T-cell (primary cell): ENCODE measurements at regions not wholly inside any gene's neighbourhood (a gene's known extent, or its start where the extent isn't known, plus 50 kb on each side); places are given as distances from the start of the nearest gene placed in this dataset.
A peak's percentile ranks its signal among the peaks of the same experiment; 100 is the strongest.

ENCODE experiments used
- ATAC-seq, 4 experiments: fragments of 200-7000 bp in 3 of 4; fragments of 150-1000 bp in 1 of 4; cut with Tn5 transposase; replicated peaks in 1 of 4; 1 replicate in 3 of 4; 2 replicates in 1 of 4; pipeline ENCODE4 v1.10.0; 2021; ENCODE audit warnings: moderate library complexity in 3 of 4, mild to moderate bottlenecking in 2 of 4, moderate number of reproducible peaks in 1 of 4
- CTCF ChIA-PET, 2 donors: fragments of 300-600 bp; sonication (Branson Sonifier 250); formaldehyde crosslinking; loops; one replicate each; lab custom pipeline; 2022; ENCODE audit warnings: antibody characterized with exemption in 2 of 2; lab: Charles Lee
- POLR2A ChIA-PET, 2 donors: fragments of 300-600 bp; sonication (Branson Sonifier 250); formaldehyde crosslinking; loops; one replicate each; lab custom pipeline; 2022; ENCODE audit warnings: antibody characterized with exemption in 2 of 2; lab: Charles Lee
- DNase-seq, 35 experiments: peaks; one replicate each; pipeline versions ENCODE4 v3.0.0 to v3.0.0-alpha.2; 2013 to 2023
- H3K27ac ChIP-seq: one replicate; pipeline ENCODE4 v1.5.1; 2013; ENCODE audit warnings: low read length
- H3K27me3 ChIP-seq, 2 experiments: replicated peaks in 1 of 2; 1 replicate in 1 of 2; 2 replicates in 1 of 2; pipeline versions ENCODE4 v1.6.1 to v1.7.0; 2013; ENCODE audit warnings: low read length in 1 of 2, mixed read lengths in 1 of 2; ENCODE audit not compliant: control insufficient read depth in 2 of 2, insufficient read depth in 2 of 2; ENCODE audit errors: extremely low read depth in 1 of 2
- H3K36me3 ChIP-seq, 2 donors: 1 replicate in 1 of 2; 2 replicates in 1 of 2; pipeline versions ENCODE4 v1.6.1 to v1.7.0; 2013; ENCODE audit warnings: low read length in 1 of 2; ENCODE audit not compliant: control insufficient read depth in 2 of 2, insufficient read depth in 1 of 2; ENCODE audit errors: extremely low read depth in 1 of 2
- H3K4me1 ChIP-seq, 2 experiments: 1 replicate in 1 of 2; 2 replicates in 1 of 2; pipeline versions ENCODE4 v1.6.1 to v1.7.0; 2013; ENCODE audit warnings: low read length in 2 of 2, mixed read lengths in 1 of 2; ENCODE audit not compliant: insufficient read depth in 2 of 2, control insufficient read depth in 1 of 2; ENCODE audit errors: extremely low read depth in 1 of 2
- H3K4me3 ChIP-seq, 2 donors: 1 replicate in 1 of 2; 2 replicates in 1 of 2; pipeline versions ENCODE4 v1.5.1 to v1.7.0; 2013; ENCODE audit warnings: mild to moderate bottlenecking in 2 of 2, low read length in 1 of 2, moderate library complexity in 1 of 2; ENCODE audit not compliant: control insufficient read depth in 1 of 2; ENCODE audit errors: extremely low read depth in 1 of 2
- H3K9me3 ChIP-seq: 2 replicates; pipeline ENCODE4 v1.7.0; 2013
- H3K27ac Mint-ChIP-seq, 2 donors: one replicate each; pipeline ENCODE4 v1.8.0; 2020 to 2021; ENCODE audit warnings: mild to moderate bottlenecking in 2 of 2, mixed read lengths in 2 of 2
- H3K27me3 Mint-ChIP-seq, 2 donors: one replicate each; pipeline ENCODE4 v1.8.0; 2021 to 2022; ENCODE audit warnings: mixed read lengths in 2 of 2
- H3K36me3 Mint-ChIP-seq: one replicate; pipeline ENCODE4 v1.8.0; 2021; ENCODE audit warnings: mixed read lengths
- H3K4me1 Mint-ChIP-seq, 3 donors: one replicate each; pipeline ENCODE4 v1.8.0; 2020 to 2022; ENCODE audit warnings: mixed read lengths in 3 of 3, mild to moderate bottlenecking in 1 of 3
- H3K4me3 Mint-ChIP-seq, 3 donors: one replicate each; pipeline ENCODE4 v1.8.0; 2020 to 2022; ENCODE audit warnings: mild to moderate bottlenecking in 3 of 3, mixed read lengths in 3 of 3, moderate library complexity in 3 of 3
- H3K9me3 Mint-ChIP-seq, 3 donors: one replicate each; pipeline ENCODE4 v1.8.0; 2020 to 2022; ENCODE audit warnings: mixed read lengths in 3 of 3
- WGBS: methylation state at CpG from one replicate; pipeline ENCODE4 v1.1.5; 2013; ENCODE audit warnings: missing lambda C conversion rate; ENCODE audit not compliant: insufficient coverage; 5-methylcytosine and 5-hydroxymethylcytosine counted together

GRCh38 chr11:15889363-15890030 is 466.8 kb downstream of the SOX6 start:
- no peaks in the 10 kb centered on the region for H3K27me3 Mint-ChIP-seq
- DNase-seq: no peak
- H3K36me3 Mint-ChIP-seq: no peaks in the 10 kb centered on the region
- H3K4me3 Mint-ChIP-seq: no peak overlapping the region
- ATAC-seq: peak in 1 of 4 experiments; percentile 14
- Histone ChIP-seq H3K4me3 (no peak overlapping the region), H3K27me3 (peaks cover 0 to 1% of the 10 kb centered on the region in 2 experiments), H3K4me1 (no peaks in the 10 kb centered on the region), H3K9me3 (no peaks in the 10 kb centered on the region), H3K27ac (no peak overlapping the region), H3K36me3 (no peaks in the 10 kb centered on the region)
- no peaks in the 10 kb centered on the region for H3K9me3 Mint-ChIP-seq
- no peak overlapping the region for H3K27ac Mint-ChIP-seq
- no peaks in the 10 kb centered on the region for H3K4me1 Mint-ChIP-seq
- CTCF ChIA-PET: no interaction called here
- POLR2A ChIA-PET: no interaction called here
- WGBS: 42% methylated on average over 2 of the region's 2 CpGs

- H3K9me3 Mint-ChIP-seq: no peaks in the 10 kb centered on the region
- no peaks in the 10 kb centered on the region for H3K36me3 Mint-ChIP-seq
- ChIA-PET POLR2A (no interaction called here), CTCF (no interaction called here)
- Histone ChIP-seq H3K4me1 (no peaks in the 10 kb centered on the region), H3K36me3 (no peaks in the 10 kb centered on the region), H3K9me3 (no peaks in the 10 kb centered on the region), H3K27me3 (peaks cover 0 to 3% of the 10 kb centered on the region in 2 experiments), H3K27ac (no peak overlapping the region), H3K4me3 (no peak overlapping the region)
- DNase-seq (no peak), ATAC-seq (no peak)
- 60% methylated on average over 7 of the region's 9 CpGs for WGBS
- H3K4me3 Mint-ChIP-seq: no peak overlapping the region
- H3K27ac Mint-ChIP-seq: no peak overlapping the region
- H3K27me3 Mint-ChIP-seq: no peaks in the 10 kb centered on the region
- no peaks in the 10 kb centered on the region for H3K4me1 Mint-ChIP-seq
These were observed 466.2 kb downstream of the SOX6 start for GRCh38 chr11:15890031-15890713.

- no peak overlapping the region for H3K27ac ChIP-seq
- no peaks in the 10 kb centered on the region for H3K9me3 ChIP-seq
- Mint-ChIP-seq H3K4me3 (no peak overlapping the region), H3K9me3 (no peaks in the 10 kb centered on the region), H3K27ac (no peak overlapping the region), H3K27me3 (no peaks in the 10 kb centered on the region), H3K4me1 (no peaks in the 10 kb centered on the region), H3K36me3 (no peaks in the 10 kb centered on the region)
- H3K4me3 ChIP-seq: no peak overlapping the region
- CTCF ChIA-PET: no interaction called here
- peaks cover 0 to 5% of the 10 kb centered on the region in 2 experiments for H3K27me3 ChIP-seq
- H3K4me1 ChIP-seq: no peaks in the 10 kb centered on the region
- ATAC-seq: no peak
- 60% methylated on average over 1 of the region's 3 CpGs for WGBS
- POLR2A ChIA-PET: no interaction called here
- H3K36me3 ChIP-seq: no peaks in the 10 kb centered on the region
- DNase-seq: no peak
These were observed 463.3 kb downstream of the SOX6 start for GRCh38 chr11:15893080-15893492.

GRCh38 chr11:15896026-15896425 is 460.3 kb downstream of the SOX6 start:
- Mint-ChIP-seq H3K4me1 (no peaks in the 10 kb centered on the region), H3K27ac (no peak overlapping the region), H3K9me3 (no peaks in the 10 kb centered on the region), H3K27me3 (no peaks in the 10 kb centered on the region), H3K36me3 (no peaks in the 10 kb centered on the region), H3K4me3 (no peak overlapping the region)
- H3K27ac ChIP-seq: no peak overlapping the region
- no peaks in the 10 kb centered on the region for H3K36me3 ChIP-seq
- WGBS: 94% methylated on average over 10 of the region's 12 CpGs
- H3K27me3 ChIP-seq: peaks cover 0 to 5% of the 10 kb centered on the region in 2 experiments
- ChIA-PET POLR2A (no interaction called here), CTCF (no interaction called here)
- no peaks in the 10 kb centered on the region for H3K4me1 ChIP-seq
- no peak for ATAC-seq
- no peaks in the 10 kb centered on the region for H3K9me3 ChIP-seq
- DNase-seq: no peak
- no peak overlapping the region for H3K4me3 ChIP-seq

GRCh38 chr11:15896530-15896929 is 459.8 kb downstream of the SOX6 start:
- ATAC-seq (no peak), DNase-seq (no peak)
- ChIA-PET POLR2A (no interaction called here), CTCF (no interaction called here)
- Histone ChIP-seq H3K36me3 (no peaks in the 10 kb centered on the region), H3K27ac (no peak overlapping the region), H3K27me3 (peaks cover 0 to 5% of the 10 kb centered on the region in 2 experiments), H3K9me3 (no peaks in the 10 kb centered on the region), H3K4me1 (no peaks in the 10 kb centered on the region), H3K4me3 (no peak overlapping the region)
- H3K27ac Mint-ChIP-seq: no peak overlapping the region
- 94% methylated on average over 3 of the region's 3 CpGs for WGBS
- no peaks in the 10 kb centered on the region for H3K4me1 Mint-ChIP-seq
- no peaks in the 10 kb centered on the region for H3K27me3 Mint-ChIP-seq
- no peaks in the 10 kb centered on the region for H3K36me3 Mint-ChIP-seq
- no peaks in the 10 kb centered on the region for H3K9me3 Mint-ChIP-seq
- no peak overlapping the region for H3K4me3 Mint-ChIP-seq

- H3K27ac Mint-ChIP-seq: no peak overlapping the region
- no peaks in the 10 kb centered on the region for H3K36me3 Mint-ChIP-seq
- CTCF ChIA-PET: no interaction called here
These were observed 459.0 kb downstream of the SOX6 start for GRCh38 chr11:15897211-15897960.

More at GRCh38 chr11:15897211-15897960, 459.0 kb downstream of the SOX6 start:
- Histone ChIP-seq H3K4me3 (no peak overlapping the region), H3K4me1 (no peaks in the 10 kb centered on the region), H3K27ac (no peak overlapping the region), H3K27me3 (peaks cover 0 to 5% of the 10 kb centered on the region in 2 experiments), H3K36me3 (no peaks in the 10 kb centered on the region), H3K9me3 (no peaks in the 10 kb centered on the region)
- ATAC-seq: no peak
- 63% methylated on average over 5 of the region's 6 CpGs for WGBS
- Mint-ChIP-seq H3K9me3 (no peaks in the 10 kb centered on the region), H3K4me1 (no peaks in the 10 kb centered on the region), H3K4me3 (no peak overlapping the region), H3K27me3 (no peaks in the 10 kb centered on the region)
- POLR2A ChIA-PET: no interaction called here
- no peak for DNase-seq
